Colonic mucosa (tissue), 4 donors: ENCODE measurements at regions not wholly inside any gene's neighbourhood (a gene's known extent, or its start where the extent isn't known, plus 50 kb on each side); places are given as distances from the start of the nearest gene placed in this dataset.
A peak's percentile ranks its signal among the peaks of the same experiment; 100 is the strongest.

Experiments
- DNase-seq: peaks from one replicate; pipeline ENCODE4 v3.0.0-alpha.2; 2020
- H3K27ac ChIP-seq: fragments of 200-600 bp; one replicate; pipeline ENCODE4 v1.8.0; 2021
- H3K27me3 ChIP-seq: fragments of 200-600 bp; one replicate; pipeline ENCODE4 v1.8.0; 2021
- H3K36me3 ChIP-seq: fragments of 200-600 bp; one replicate; pipeline ENCODE4 v1.8.0; 2021
- H3K4me1 ChIP-seq: fragments of 200-600 bp; one replicate; pipeline ENCODE4 v1.8.0; 2021; ENCODE audit warnings: mild to moderate bottlenecking
- H3K4me3 ChIP-seq: fragments of 200-600 bp; one replicate; pipeline ENCODE4 v1.8.0; 2021
- H3K9ac ChIP-seq, 2 donors: one replicate each; pipeline ENCODE4 v1.7.0; 2013; ENCODE audit warnings: control low read depth in 2 of 2, low read depth in 2 of 2, low read length in 2 of 2
- H3K9me3 ChIP-seq: fragments of 200-600 bp; one replicate; pipeline ENCODE4 v1.8.0; 2021
- CTCF ChIP-seq: fragments of 200-600 bp; IDR thresholded peaks from one replicate; pipeline ENCODE4 v1.8.0; 2022; ENCODE audit warnings: antibody characterized with exemption, mild to moderate bottlenecking
- intact Hi-C: fragments of 100-400 bp; cut with DNase I; formaldehyde crosslinking; loops from one replicate; pipeline ENCODE4 v1.14.1; 2022
- donor health status: healthy.
- donor health status: DM: no; HTN: no; CAD: no.
- donor health status: DM: no; HTN: no; CAD: no.

GRCh38 chr2:237171396-237171795, 85.7 kb downstream of the COPS8 start:
- H3K27ac ChIP-seq = peak overlapping the region; percentile 19
- no peak for TF ChIP-seq CTCF
- intact Hi-C loops = no loop called here
- no peak overlapping the region for H3K4me3 ChIP-seq
- H3K36me3 ChIP-seq = no peaks in the 10 kb centered on the region
- H3K9ac ChIP-seq = no peak overlapping the region
- no peaks in the 10 kb centered on the region for H3K4me1 ChIP-seq
- H3K9me3 ChIP-seq = no peaks in the 10 kb centered on the region
- no peak for DNase-seq
- no peaks in the 10 kb centered on the region for H3K27me3 ChIP-seq

GRCh38 chr2:237171881-237172280, 86.2 kb downstream of the COPS8 start:
- Histone ChIP-seq H3K27me3 (no peaks in the 10 kb centered on the region), H3K9me3 (no peaks in the 10 kb centered on the region), H3K4me1 (no peaks in the 10 kb centered on the region), H3K27ac (no peak overlapping the region), H3K4me3 (no peak overlapping the region), H3K9ac (no peak overlapping the region), H3K36me3 (no peaks in the 10 kb centered on the region)
- intact Hi-C loops = no loop called here
- TF ChIP-seq CTCF = no peak
- no peak for DNase-seq

GRCh38 chr2:237177052-237177451, 91.4 kb downstream of the COPS8 start:
- no peak overlapping the region for H3K4me3 ChIP-seq
- intact Hi-C loops = no loop called here
- DNase-seq = no peak
- H3K9ac ChIP-seq = no peak overlapping the region
- H3K4me1 ChIP-seq = no peaks in the 10 kb centered on the region
- H3K27ac ChIP-seq = no peak overlapping the region
- no peaks in the 10 kb centered on the region for H3K36me3 ChIP-seq
- TF ChIP-seq CTCF = no peak
- no peaks in the 10 kb centered on the region for H3K9me3 ChIP-seq
- H3K27me3 ChIP-seq = no peaks in the 10 kb centered on the region

GRCh38 chr2:237177986-237178385, 92.3 kb downstream of the COPS8 start:
- no peak for TF ChIP-seq CTCF
- DNase-seq = no peak
- Histone ChIP-seq H3K27me3 (no peaks in the 10 kb centered on the region), H3K36me3 (no peaks in the 10 kb centered on the region), H3K9ac (no peak overlapping the region), H3K27ac (no peak overlapping the region), H3K9me3 (no peaks in the 10 kb centered on the region), H3K4me1 (no peaks in the 10 kb centered on the region), H3K4me3 (no peak overlapping the region)
- intact Hi-C loops = no loop called here

- H3K27ac ChIP-seq = no peak overlapping the region
- DNase-seq = no peak
- intact Hi-C loops = no loop called here
- no peak for TF ChIP-seq CTCF
- no peaks in the 10 kb centered on the region for H3K36me3 ChIP-seq
- no peak overlapping the region for H3K9ac ChIP-seq
- no peaks in the 10 kb centered on the region for H3K27me3 ChIP-seq
- no peaks in the 10 kb centered on the region for H3K9me3 ChIP-seq
- no peak overlapping the region for H3K4me3 ChIP-seq
- H3K4me1 ChIP-seq = no peaks in the 10 kb centered on the region
Measured at GRCh38 chr2:237178396-237178795, 92.7 kb downstream of the COPS8 start.

GRCh38 chr2:237179161-237179560, 93.5 kb downstream of the COPS8 start:
- Histone ChIP-seq H3K4me1 (no peaks in the 10 kb centered on the region), H3K9ac (no peak overlapping the region), H3K36me3 (no peaks in the 10 kb centered on the region), H3K4me3 (no peak overlapping the region), H3K9me3 (no peaks in the 10 kb centered on the region), H3K27me3 (no peaks in the 10 kb centered on the region), H3K27ac (no peak overlapping the region)
- no peak for TF ChIP-seq CTCF
- intact Hi-C loops = no loop called here
- DNase-seq = no peak
